Esophagus squamous epithelium (tissue), 5 donors: ENCODE measurements at regions not wholly inside any gene's neighbourhood (a gene's known extent, or its start where the extent isn't known, plus 50 kb on each side); places are given as distances from the start of the nearest gene placed in this dataset.

ENCODE experiments used
- DNase-seq: peaks from one replicate; lab custom pipeline; 2025; lab: John Stamatoyannopoulos, UW
- H3K27ac ChIP-seq, 4 donors: fragments of 200-600 bp; sonication (generic); one replicate each; pipeline ENCODE4 v1.5.1; 2016 to 2019; ENCODE audit warnings: mild to moderate bottlenecking in 1 of 4
- H3K27me3 ChIP-seq, 4 donors: fragments of 200-600 bp; sonication (generic); 1 replicate in 3 of 4; 2 replicates in 1 of 4; pipeline versions ENCODE4 v1.5.1 to v1.6.0; 2017 to 2021; ENCODE audit warnings: antibody characterized with exemption in 1 of 4
- H3K36me3 ChIP-seq, 3 donors: fragments of 200-600 bp; sonication (generic); one replicate each; pipeline ENCODE4 v1.5.1; 2016 to 2019
- H3K4me1 ChIP-seq, 3 donors: fragments of 200-600 bp; sonication (generic); one replicate each; pipeline ENCODE4 v1.5.1; 2017 to 2019
- H3K4me3 ChIP-seq, 4 donors: fragments of 200-600 bp; sonication (generic); 1 replicate in 3 of 4; 2 replicates in 1 of 4; pipeline ENCODE4 v1.5.1; 2016 to 2019; ENCODE audit warnings: mild to moderate bottlenecking in 2 of 4, moderate library complexity in 1 of 4
- H3K9me3 ChIP-seq, 3 donors: fragments of 200-600 bp; sonication (generic); one replicate each; pipeline ENCODE4 v1.5.1; 2016 to 2019
- POLR2A ChIP-seq, 4 donors: fragments of 450-650 bp; IDR thresholded peaks; one replicate each; pipeline ENCODE4 v1.6.1; 2017; ENCODE audit warnings: antibody characterized with exemption in 4 of 4, mild to moderate bottlenecking in 4 of 4, moderate library complexity in 3 of 4
- WGBS, 2 donors: methylation state at CpG; one replicate each; pipeline ENCODE4 v1.1.5; 2018; 5-methylcytosine and 5-hydroxymethylcytosine counted together
- intact Hi-C: fragments of 100-400 bp; cut with DNase I; formaldehyde crosslinking; loops from one replicate; pipeline ENCODE4 v1.15.0; 2022
- small RNA-seq, 4 donors: library from RNA; depleted of rRNA; stranded (forward); fragments of <200 nt; gene quantifications; one replicate each; pipeline ENCODE3, GENCODE V24; 2016
- TF ChIP-seq, protein P1 (sequence below), 6 experiments: fragments of 450-650 bp in 4 of 6; fragments of 200-600 bp in 2 of 6; sonication (generic) in 2 of 6; IDR thresholded peaks; one replicate each; pipeline ENCODE4 v1.5.1; 2016 to 2019; ENCODE audit warnings: antibody characterized with exemption in 6 of 6, mild to moderate bottlenecking in 4 of 6, moderate library complexity in 4 of 6
- donor health status: DM: yes; HTN: yes; CAD: no.

DNA sequence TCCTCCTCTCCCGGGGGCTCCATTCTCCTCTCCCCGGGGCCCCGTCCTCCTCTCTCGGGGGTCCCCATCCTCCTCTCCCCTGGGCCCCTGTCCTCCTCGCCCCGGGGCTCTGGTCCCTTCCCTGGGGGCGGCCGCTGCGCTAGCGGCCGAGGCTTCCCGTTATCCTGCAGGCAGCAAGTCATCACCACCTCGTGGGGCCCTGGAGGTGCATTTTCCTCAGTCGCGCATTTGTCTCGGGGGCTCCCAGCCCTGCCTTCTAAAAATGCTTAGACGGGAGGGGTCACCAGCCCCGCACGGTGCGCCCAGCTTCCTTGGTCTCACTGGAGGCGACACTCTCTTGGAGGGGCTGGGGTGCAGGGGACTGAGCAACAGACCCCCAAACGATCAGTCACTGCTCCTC is 216.5 kb downstream of the QKI start:
- intact Hi-C loops, result no loop called here
- 57 to 71% methylated on average over 12 to 22 of the region's 22 CpGs for WGBS, 2 donors
- TF ChIP-seq, protein P1, sequence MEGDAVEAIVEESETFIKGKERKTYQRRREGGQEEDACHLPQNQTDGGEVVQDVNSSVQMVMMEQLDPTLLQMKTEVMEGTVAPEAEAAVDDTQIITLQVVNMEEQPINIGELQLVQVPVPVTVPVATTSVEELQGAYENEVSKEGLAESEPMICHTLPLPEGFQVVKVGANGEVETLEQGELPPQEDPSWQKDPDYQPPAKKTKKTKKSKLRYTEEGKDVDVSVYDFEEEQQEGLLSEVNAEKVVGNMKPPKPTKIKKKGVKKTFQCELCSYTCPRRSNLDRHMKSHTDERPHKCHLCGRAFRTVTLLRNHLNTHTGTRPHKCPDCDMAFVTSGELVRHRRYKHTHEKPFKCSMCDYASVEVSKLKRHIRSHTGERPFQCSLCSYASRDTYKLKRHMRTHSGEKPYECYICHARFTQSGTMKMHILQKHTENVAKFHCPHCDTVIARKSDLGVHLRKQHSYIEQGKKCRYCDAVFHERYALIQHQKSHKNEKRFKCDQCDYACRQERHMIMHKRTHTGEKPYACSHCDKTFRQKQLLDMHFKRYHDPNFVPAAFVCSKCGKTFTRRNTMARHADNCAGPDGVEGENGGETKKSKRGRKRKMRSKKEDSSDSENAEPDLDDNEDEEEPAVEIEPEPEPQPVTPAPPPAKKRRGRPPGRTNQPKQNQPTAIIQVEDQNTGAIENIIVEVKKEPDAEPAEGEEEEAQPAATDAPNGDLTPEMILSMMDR (IDR thresholded peaks at IDR 0.05), result no peak
- no peak for TF ChIP-seq POLR2A (IDR thresholded peaks at IDR 0.05)
- DNase-seq, result no peak
- Histone ChIP-seq H3K27me3 (peaks cover 0 to 23% (median 0%) of the 10 kb centered on the region in 4 donors), H3K27ac (no peak overlapping the region), H3K4me3 (no peak overlapping the region), H3K36me3 (no peaks in the 10 kb centered on the region), H3K9me3 (peaks cover 0 to 15% (median 0%) of the 10 kb centered on the region in 3 donors), H3K4me1 (peaks cover 0 to 31% (median 0%) of the 10 kb centered on the region in 3 donors)

DNA sequence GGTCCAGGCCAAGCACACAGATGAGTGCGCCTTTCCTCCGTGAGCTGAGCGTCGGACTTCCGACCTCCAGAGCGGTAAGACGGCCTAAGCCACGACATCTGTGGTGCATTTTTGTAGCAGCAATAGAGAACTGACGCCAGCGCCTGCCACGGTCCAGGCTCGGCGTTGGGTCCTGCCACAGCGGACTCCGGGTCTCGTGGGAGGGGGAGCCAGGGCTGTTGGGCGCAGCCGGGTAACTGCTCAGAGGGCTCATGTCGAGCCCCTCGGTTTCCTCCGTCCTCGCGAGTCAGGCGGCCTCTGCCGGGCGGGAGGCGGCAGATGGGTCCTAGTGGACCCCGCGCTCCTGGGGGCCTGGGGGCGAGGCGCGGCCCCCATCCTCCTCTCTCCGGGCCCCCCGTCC is 216.1 kb downstream of the QKI start:
- Histone ChIP-seq H3K27me3 (peaks cover 0 to 23% (median 0%) of the 10 kb centered on the region in 4 donors), H3K36me3 (no peaks in the 10 kb centered on the region), H3K9me3 (peaks cover 0 to 15% (median 0%) of the 10 kb centered on the region in 3 donors), H3K4me1 (peaks cover 0 to 31% (median 0%) of the 10 kb centered on the region in 3 donors), H3K27ac (no peak overlapping the region), H3K4me3 (no peak overlapping the region)
- WGBS, 2 donors, result 10 to 53% methylated on average over 4 to 25 of the region's 34 CpGs
- no peak for TF ChIP-seq POLR2A (IDR thresholded peaks at IDR 0.05)
- TF ChIP-seq, protein P1 (IDR thresholded peaks at IDR 0.05), result no peak
- DNase-seq, result no peak
- intact Hi-C loops, result no loop called here

DNA sequence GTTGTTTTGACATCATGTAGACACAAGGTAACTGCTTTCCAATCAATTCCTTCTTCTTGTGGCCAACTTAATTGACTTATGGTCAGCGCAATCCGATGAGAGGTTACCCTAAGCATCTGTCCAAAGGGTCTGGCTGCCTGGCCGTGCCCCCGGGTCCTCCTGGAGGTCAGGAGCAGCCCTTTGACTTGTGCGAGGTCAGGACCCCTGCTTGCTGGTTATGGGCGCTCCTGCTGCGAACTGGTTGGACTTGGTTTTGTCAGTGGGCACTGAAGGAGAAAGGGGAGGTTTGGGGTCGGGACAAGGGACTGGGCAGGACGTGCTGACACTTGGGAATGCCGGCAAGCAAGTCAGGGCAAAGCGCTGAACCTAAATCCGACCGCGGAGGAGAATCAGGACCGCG is 215.6 kb downstream of the QKI start:
- peaks cover 0 to 15% (median 0%) of the 10 kb centered on the region in 3 donors for H3K9me3 ChIP-seq
- H3K27ac ChIP-seq, result no peak overlapping the region
- H3K4me1 ChIP-seq, result peaks cover 0 to 31% (median 0%) of the 10 kb centered on the region in 3 donors
- H3K4me3 ChIP-seq, result no peak overlapping the region
- peaks cover 0 to 23% (median 0%) of the 10 kb centered on the region in 4 donors for H3K27me3 ChIP-seq
- H3K36me3 ChIP-seq, result no peaks in the 10 kb centered on the region
- intact Hi-C loops, result no loop called here
- DNase-seq, result no peak
- TF ChIP-seq, protein P1 (IDR thresholded peaks at IDR 0.05), result no peak
- TF ChIP-seq POLR2A (IDR thresholded peaks at IDR 0.05), result no peak
- 62 to 90% methylated on average over 5 to 11 of the region's 16 CpGs for WGBS, 2 donors

Small RNAs in the stretch of these regions (small RNA-seq; reads per million reads assigned to genes)
- 0 to 0.09 (median 0) reads per million in 4 donors for gene RN7SL366P
